NCI-H2029 treated with DMSO at 0.1 percent for 48 hours (cell line): ENCODE measurements at regions not wholly inside any gene's neighbourhood (a gene's known extent, or its start where the extent isn't known, plus 50 kb on each side); places are given as distances from the start of the nearest gene placed in this dataset.

Source experiments
- DNase-seq: peaks from one replicate; lab custom pipeline; 2025; lab: John Stamatoyannopoulos, UW

- DNase-seq = no peak
Measured at GRCh38 chr4:128601991-128602695, 207.4 kb upstream of the JADE1 start.

- peak; percentile 92 for DNase-seq
Measured at GRCh38 chr4:128600996-128601871, 208.3 kb upstream of the JADE1 start.

GRCh38 chr4:128600410-128600809 lies 209.1 kb upstream of the JADE1 start:
- no peak for DNase-seq

GRCh38 chr4:128597500-128597899 lies 212.0 kb upstream of the JADE1 start:
- no peak for DNase-seq

- DNase-seq = no peak
Measured at GRCh38 chr4:128596853-128597252, 212.6 kb upstream of the JADE1 start.

GRCh38 chr4:128596115-128596514 lies 213.4 kb upstream of the JADE1 start:
- no peak for DNase-seq

GRCh38 chr4:128591482-128591881 lies 218.0 kb upstream of the JADE1 start:
- no peak for DNase-seq

GRCh38 chr4:128590773-128591172 lies 218.7 kb upstream of the JADE1 start:
- no peak for DNase-seq

GRCh38 chr4:128590034-128590740 lies 219.3 kb upstream of the JADE1 start:
- no peak for DNase-seq

- DNase-seq = no peak
Measured at GRCh38 chr4:128589384-128589965, 220.0 kb upstream of the JADE1 start.

- no peak for DNase-seq
Measured at GRCh38 chr4:128587382-128587781, 222.1 kb upstream of the JADE1 start.

GRCh38 chr4:128583753-128584712 lies 225.5 kb upstream of the JADE1 start:
- peak; percentile 77 for DNase-seq

- no peak for DNase-seq
Measured at GRCh38 chr4:128582427-128582870, 227.1 kb upstream of the JADE1 start.

- DNase-seq = no peak
Measured at GRCh38 chr4:128579154-128579853, 230.2 kb upstream of the JADE1 start.

- no peak for DNase-seq
Measured at GRCh38 chr4:128574706-128575105, 234.8 kb upstream of the JADE1 start.

GRCh38 chr4:128573781-128574508 lies 235.6 kb upstream of the JADE1 start:
- no peak for DNase-seq

GRCh38 chr4:128572778-128573241 lies 236.7 kb upstream of the JADE1 start:
- no peak for DNase-seq

- no peak for DNase-seq
Measured at GRCh38 chr4:128571747-128572146, 237.8 kb upstream of the JADE1 start.

GRCh38 chr4:128570387-128570975 lies 239.0 kb upstream of the JADE1 start:
- DNase-seq = no peak
